HL-60 (cell line): ENCODE measurements at regions not wholly inside any gene's neighbourhood (a gene's known extent, or its start where the extent isn't known, plus 50 kb on each side); places are given as distances from the start of the nearest gene placed in this dataset.

ENCODE experiments used
- DNase-seq, 2 experiments: peaks; one replicate each; pipeline ENCODE4 v3.0.0-alpha.2; 2010 to 2020; ENCODE audit warnings: low read depth in 1 of 2, low spot score in 1 of 2
- H3K27ac ChIP-seq: fragments of 250-450 bp; sonication (Bioruptor Pico); replicated peaks from 2 replicates; pipeline ENCODE4 v1.5.1; 2020; ENCODE audit warnings: mild to moderate bottlenecking, moderate library complexity
- H3K27me3 ChIP-seq: fragments of 250-450 bp; sonication (Bioruptor Pico); 2 replicates; pipeline ENCODE4 v1.5.1; 2021; ENCODE audit warnings: mild to moderate bottlenecking, moderate library complexity; ENCODE audit not compliant: insufficient read depth, poor library complexity, severe bottlenecking
- H3K4me3 ChIP-seq: replicated peaks from 2 replicates; pipeline ENCODE4 v1.5.1; 2011; ENCODE audit warnings: mild to moderate bottlenecking, control low read depth, low read length; ENCODE audit not compliant: insufficient read depth
- GABPA ChIP-seq: IDR thresholded peaks from 2 replicates; pipeline ENCODE4 v1.6.1; 2012; ENCODE audit warnings: low read depth
- POLR2AphosphoS5 ChIP-seq: IDR thresholded peaks from 2 replicates; pipeline ENCODE4 v1.6.1; 2012; ENCODE audit warnings: low read depth
- SPI1 ChIP-seq: IDR thresholded peaks from 2 replicates; pipeline ENCODE4 v1.6.1; 2012; ENCODE audit warnings: low read depth, mild to moderate bottlenecking, borderline replicate concordance
- TF ChIP-seq, protein P1 (sequence below): IDR thresholded peaks from one replicate; pipeline ENCODE4 v1.5.1; 2011; ENCODE audit warnings: low read length, control low read depth, inconsistent platforms; ENCODE audit not compliant: insufficient read depth
- TF ChIP-seq, protein P2 (sequence below): IDR thresholded peaks from 2 replicates; pipeline ENCODE4 v1.6.1; 2012; ENCODE audit warnings: low read depth; ENCODE audit not compliant: insufficient replicate concordance

DNA sequence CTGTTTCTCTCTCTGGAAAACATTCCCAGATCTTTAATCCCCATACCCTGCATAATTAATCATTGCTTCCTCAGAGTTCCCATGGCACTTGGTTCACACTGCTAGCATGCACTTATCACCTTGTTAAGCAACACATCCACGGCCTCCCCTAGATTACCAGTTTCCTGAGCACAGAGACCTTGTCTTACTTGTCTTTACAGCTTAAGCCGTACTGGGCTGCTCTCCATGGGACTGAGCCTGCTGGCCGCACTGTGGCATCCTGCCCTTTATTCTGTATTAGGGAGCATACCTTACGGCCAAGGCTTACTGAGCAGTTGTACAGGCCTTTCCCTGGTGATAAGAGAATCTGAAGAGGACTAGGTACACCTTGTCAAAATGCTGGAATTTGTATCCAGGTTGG lies 190.2 kb downstream of the REEP3 start:
- no peak for DNase-seq
- Histone ChIP-seq H3K27ac (no peak overlapping the region), H3K4me3 (no peak overlapping the region), H3K27me3 (no peaks in the 10 kb centered on the region)
- TF ChIP-seq, protein P1, sequence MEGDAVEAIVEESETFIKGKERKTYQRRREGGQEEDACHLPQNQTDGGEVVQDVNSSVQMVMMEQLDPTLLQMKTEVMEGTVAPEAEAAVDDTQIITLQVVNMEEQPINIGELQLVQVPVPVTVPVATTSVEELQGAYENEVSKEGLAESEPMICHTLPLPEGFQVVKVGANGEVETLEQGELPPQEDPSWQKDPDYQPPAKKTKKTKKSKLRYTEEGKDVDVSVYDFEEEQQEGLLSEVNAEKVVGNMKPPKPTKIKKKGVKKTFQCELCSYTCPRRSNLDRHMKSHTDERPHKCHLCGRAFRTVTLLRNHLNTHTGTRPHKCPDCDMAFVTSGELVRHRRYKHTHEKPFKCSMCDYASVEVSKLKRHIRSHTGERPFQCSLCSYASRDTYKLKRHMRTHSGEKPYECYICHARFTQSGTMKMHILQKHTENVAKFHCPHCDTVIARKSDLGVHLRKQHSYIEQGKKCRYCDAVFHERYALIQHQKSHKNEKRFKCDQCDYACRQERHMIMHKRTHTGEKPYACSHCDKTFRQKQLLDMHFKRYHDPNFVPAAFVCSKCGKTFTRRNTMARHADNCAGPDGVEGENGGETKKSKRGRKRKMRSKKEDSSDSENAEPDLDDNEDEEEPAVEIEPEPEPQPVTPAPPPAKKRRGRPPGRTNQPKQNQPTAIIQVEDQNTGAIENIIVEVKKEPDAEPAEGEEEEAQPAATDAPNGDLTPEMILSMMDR: no peak
- no peak for TF ChIP-seq GABPA
- TF ChIP-seq, protein P2, sequence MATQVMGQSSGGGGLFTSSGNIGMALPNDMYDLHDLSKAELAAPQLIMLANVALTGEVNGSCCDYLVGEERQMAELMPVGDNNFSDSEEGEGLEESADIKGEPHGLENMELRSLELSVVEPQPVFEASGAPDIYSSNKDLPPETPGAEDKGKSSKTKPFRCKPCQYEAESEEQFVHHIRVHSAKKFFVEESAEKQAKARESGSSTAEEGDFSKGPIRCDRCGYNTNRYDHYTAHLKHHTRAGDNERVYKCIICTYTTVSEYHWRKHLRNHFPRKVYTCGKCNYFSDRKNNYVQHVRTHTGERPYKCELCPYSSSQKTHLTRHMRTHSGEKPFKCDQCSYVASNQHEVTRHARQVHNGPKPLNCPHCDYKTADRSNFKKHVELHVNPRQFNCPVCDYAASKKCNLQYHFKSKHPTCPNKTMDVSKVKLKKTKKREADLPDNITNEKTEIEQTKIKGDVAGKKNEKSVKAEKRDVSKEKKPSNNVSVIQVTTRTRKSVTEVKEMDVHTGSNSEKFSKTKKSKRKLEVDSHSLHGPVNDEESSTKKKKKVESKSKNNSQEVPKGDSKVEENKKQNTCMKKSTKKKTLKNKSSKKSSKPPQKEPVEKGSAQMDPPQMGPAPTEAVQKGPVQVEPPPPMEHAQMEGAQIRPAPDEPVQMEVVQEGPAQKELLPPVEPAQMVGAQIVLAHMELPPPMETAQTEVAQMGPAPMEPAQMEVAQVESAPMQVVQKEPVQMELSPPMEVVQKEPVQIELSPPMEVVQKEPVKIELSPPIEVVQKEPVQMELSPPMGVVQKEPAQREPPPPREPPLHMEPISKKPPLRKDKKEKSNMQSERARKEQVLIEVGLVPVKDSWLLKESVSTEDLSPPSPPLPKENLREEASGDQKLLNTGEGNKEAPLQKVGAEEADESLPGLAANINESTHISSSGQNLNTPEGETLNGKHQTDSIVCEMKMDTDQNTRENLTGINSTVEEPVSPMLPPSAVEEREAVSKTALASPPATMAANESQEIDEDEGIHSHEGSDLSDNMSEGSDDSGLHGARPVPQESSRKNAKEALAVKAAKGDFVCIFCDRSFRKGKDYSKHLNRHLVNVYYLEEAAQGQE: no peak
- TF ChIP-seq SPI1: no peak
- TF ChIP-seq POLR2AphosphoS5: no peak

DNA sequence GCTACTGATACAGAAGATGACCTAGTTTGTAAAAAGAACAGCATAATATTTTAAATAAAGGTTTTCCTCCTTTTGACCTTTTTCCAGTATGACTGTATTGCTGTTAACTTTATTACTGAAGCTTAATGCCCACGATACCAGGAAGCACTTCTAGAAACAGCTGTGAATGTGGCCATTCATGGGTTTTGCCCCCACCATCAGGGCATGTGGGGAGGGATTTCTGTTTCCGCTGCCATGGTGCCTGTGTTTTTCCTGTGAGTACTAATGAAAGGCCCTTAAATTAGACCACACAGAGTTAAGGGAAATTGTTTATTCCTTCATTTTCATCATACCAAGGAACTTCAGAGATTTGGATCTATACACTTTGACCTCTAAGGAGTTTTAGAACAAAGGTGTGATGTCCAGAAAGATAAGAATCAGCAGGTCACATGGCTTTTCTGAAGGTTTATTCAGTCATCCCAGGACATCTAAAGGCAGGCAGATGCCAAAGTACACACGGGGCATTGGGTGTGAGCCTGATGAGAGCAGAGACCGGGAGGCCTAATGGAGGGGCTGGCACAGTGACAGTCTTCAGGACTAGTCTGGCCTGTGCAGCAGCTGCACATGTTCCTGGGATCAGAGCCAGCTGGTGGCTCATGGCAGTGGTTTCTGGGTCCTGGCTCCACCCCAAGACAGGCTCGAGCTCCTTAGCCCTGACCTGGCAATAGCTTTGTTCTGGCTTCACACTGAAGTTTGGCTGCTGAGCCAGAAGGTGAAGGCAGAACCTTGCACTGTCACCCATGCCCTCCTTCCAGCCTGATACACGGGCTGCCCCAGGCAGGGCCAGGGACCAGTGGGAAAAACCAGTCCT lies 190.9 kb downstream of the REEP3 start:
- TF ChIP-seq POLR2AphosphoS5 (no peak), SPI1 (no peak), GABPA (no peak)
- TF ChIP-seq, protein P2: no peak
- TF ChIP-seq, protein P1: no peak
- H3K27ac ChIP-seq: no peak overlapping the region
- DNase-seq: no peak
- no peak overlapping the region for H3K4me3 ChIP-seq
- no peaks in the 10 kb centered on the region for H3K27me3 ChIP-seq

DNA sequence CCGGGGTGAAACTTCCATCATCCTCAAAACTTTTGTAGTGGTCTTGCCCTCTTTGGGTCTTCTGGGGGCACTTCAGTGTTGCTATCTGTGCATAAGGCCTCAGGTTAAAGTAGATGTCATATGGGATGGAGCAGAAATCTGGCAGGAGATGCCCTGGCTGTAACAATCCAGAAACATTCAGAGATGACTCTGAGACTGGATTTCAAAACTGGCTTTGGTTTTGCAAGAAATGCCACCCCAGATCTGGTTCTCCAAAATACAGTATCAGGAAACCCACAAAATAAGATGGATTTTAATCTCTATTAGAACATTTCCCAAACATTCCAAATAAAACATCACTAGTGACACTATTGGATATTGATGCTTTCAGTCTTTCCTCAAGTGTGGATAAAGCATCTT lies 191.5 kb downstream of the REEP3 start:
- TF ChIP-seq, protein P2: no peak
- no peak for TF ChIP-seq GABPA
- no peak for TF ChIP-seq SPI1
- TF ChIP-seq, protein P1: no peak
- TF ChIP-seq POLR2AphosphoS5: no peak
- Histone ChIP-seq H3K4me3 (no peak overlapping the region), H3K27ac (no peak overlapping the region), H3K27me3 (no peaks in the 10 kb centered on the region)
- no peak for DNase-seq
